Neural progenitor cell (in vitro differentiated cells): ENCODE measurements at regions not wholly inside any gene's neighbourhood (a gene's known extent, or its start where the extent isn't known, plus 50 kb on each side); places are given as distances from the start of the nearest gene placed in this dataset.

Experiments
- DNase-seq: peaks from one replicate; pipeline ENCODE4 v3.0.0-alpha.2; 2016; ENCODE audit warnings: low spot score
- H2AFZ ChIP-seq: fragments of 200-600 bp; sonication (generic); replicated peaks from 2 replicates; pipeline ENCODE4 v1.6.1; 2016; ENCODE audit warnings: antibody characterized with exemption
- H3F3A ChIP-seq: fragments of 200-600 bp; sonication (generic); 2 replicates; pipeline ENCODE4 v1.6.1; 2016; ENCODE audit warnings: antibody characterized with exemption, low read depth
- H3K27ac ChIP-seq: fragments of 200-600 bp; sonication (generic); 2 replicates; pipeline ENCODE4 v1.5.1; 2016; ENCODE audit warnings: mild to moderate bottlenecking
- H3K27me3 ChIP-seq: fragments of 200-600 bp; sonication (generic); 2 replicates; pipeline ENCODE4 v1.6.1; 2016; ENCODE audit warnings: mild to moderate bottlenecking, moderate library complexity
- H3K36me3 ChIP-seq: fragments of 200-600 bp; sonication (generic); 2 replicates; pipeline ENCODE4 v1.5.1; 2016
- H3K4me1 ChIP-seq: fragments of 200-600 bp; sonication (generic); 2 replicates; pipeline ENCODE4 v1.6.1; 2016; ENCODE audit warnings: mixed run types
- H3K4me2 ChIP-seq: fragments of 200-600 bp; sonication (generic); 2 replicates; pipeline ENCODE4 v1.6.1; 2016
- H3K4me3 ChIP-seq: fragments of 200-600 bp; sonication (generic); 2 replicates; pipeline ENCODE4 v1.5.1; 2016
- H3K79me2 ChIP-seq: fragments of 200-600 bp; sonication (generic); 2 replicates; pipeline ENCODE4 v1.6.1; 2016; ENCODE audit warnings: low read depth
- H3K9ac ChIP-seq: fragments of 200-600 bp; sonication (generic); 2 replicates; pipeline ENCODE4 v1.6.1; 2016
- H3K9me3 ChIP-seq: fragments of 200-600 bp; sonication (generic); 2 replicates; pipeline ENCODE4 v1.5.1; 2016; ENCODE audit warnings: low read depth
- H4K20me1 ChIP-seq: fragments of 200-600 bp; sonication (generic); 2 replicates; pipeline ENCODE4 v1.6.1; 2016; ENCODE audit warnings: low read depth
- H3K27ac Mint-ChIP-seq: 3 replicates; pipeline ENCODE4 v1.8.0; 2021; ENCODE audit warnings: mixed read lengths
- H3K27me3 Mint-ChIP-seq: 2 replicates; pipeline ENCODE4 v1.8.0; 2022; ENCODE audit warnings: low read depth, mild to moderate bottlenecking, inconsistent platforms, moderate library complexity, mixed read lengths; ENCODE audit not compliant: insufficient read depth
- H3K36me3 Mint-ChIP-seq: 3 replicates; pipeline ENCODE4 v1.8.0; 2021; ENCODE audit warnings: mixed read lengths
- H3K4me1 Mint-ChIP-seq: 3 replicates; pipeline ENCODE4 v1.8.0; 2021; ENCODE audit warnings: mixed read lengths
- H3K4me3 Mint-ChIP-seq: 3 replicates; pipeline ENCODE4 v1.8.0; 2021; ENCODE audit warnings: mild to moderate bottlenecking, moderate library complexity, mixed read lengths
- H3K9me3 Mint-ChIP-seq: 3 replicates; pipeline ENCODE4 v1.8.0; 2020; ENCODE audit warnings: mixed read lengths
- CTCF ChIP-seq: fragments of 200-600 bp; sonication (generic); IDR thresholded peaks from 2 replicates; pipeline ENCODE4 v1.5.1; 2017; ENCODE audit warnings: antibody characterized with exemption, mild to moderate bottlenecking
- EZH2 ChIP-seq: fragments of 200-600 bp; sonication (generic); IDR thresholded peaks from 2 replicates; pipeline ENCODE4 v1.6.1; 2017; ENCODE audit warnings: antibody characterized with exemption, mild to moderate bottlenecking, moderate library complexity
- EZH2phosphoT487 ChIP-seq: fragments of 200-600 bp; sonication (generic); IDR thresholded peaks from 2 replicates; pipeline ENCODE4 v1.6.1; 2017; ENCODE audit warnings: antibody characterized with exemption

GRCh38 chr3:188084752-188085583 is 69.0 kb upstream of the LPP start:
- H3K4me1 Mint-ChIP-seq, result peaks cover 10% of the 10 kb centered on the region
- H3K9me3 Mint-ChIP-seq, result no peaks in the 10 kb centered on the region
- H3K36me3 Mint-ChIP-seq, result no peaks in the 10 kb centered on the region
- no peak overlapping the region for H3K4me3 ChIP-seq
- no peaks in the 10 kb centered on the region for H3K27me3 ChIP-seq
- H2AFZ ChIP-seq, result peak overlapping the region; percentile 18
- no peak overlapping the region for H3K4me2 ChIP-seq
- no peak overlapping the region for H3K9ac ChIP-seq
- H3K9me3 ChIP-seq, result peaks cover 4% of the 10 kb centered on the region
- no peak for TF ChIP-seq EZH2
- TF ChIP-seq CTCF, result no peak
- TF ChIP-seq EZH2phosphoT487, result no peak
- no peaks in the 10 kb centered on the region for H3K36me3 ChIP-seq
- no peak overlapping the region for H3K27ac ChIP-seq
- peak; percentile 27 for DNase-seq
- H3K79me2 ChIP-seq, result no peaks in the 10 kb centered on the region
- H3K27ac Mint-ChIP-seq, result peak overlapping the region; percentile 30
- H3K4me1 ChIP-seq, result no peaks in the 10 kb centered on the region
- no peaks in the 10 kb centered on the region for H4K20me1 ChIP-seq
- H3K4me3 Mint-ChIP-seq, result no peak overlapping the region
- no peaks in the 10 kb centered on the region for H3K27me3 Mint-ChIP-seq
- no peaks in the 10 kb centered on the region for H3F3A ChIP-seq

GRCh38 chr3:188085584-188086560 is 68.1 kb upstream of the LPP start:
- Mint-ChIP-seq H3K27me3 (no peaks in the 10 kb centered on the region), H3K27ac (no peak overlapping the region), H3K9me3 (no peaks in the 10 kb centered on the region), H3K36me3 (no peaks in the 10 kb centered on the region), H3K4me3 (no peak overlapping the region), H3K4me1 (peaks cover 10% of the 10 kb centered on the region)
- Histone ChIP-seq H3K9ac (no peak overlapping the region), H3K79me2 (no peaks in the 10 kb centered on the region), H3K27ac (no peak overlapping the region), H3K4me2 (no peak overlapping the region), H3F3A (no peaks in the 10 kb centered on the region), H3K9me3 (no peaks in the 10 kb centered on the region), H3K4me3 (no peak overlapping the region), H2AFZ (no peak overlapping the region), H3K4me1 (no peaks in the 10 kb centered on the region), H4K20me1 (no peaks in the 10 kb centered on the region), H3K27me3 (no peaks in the 10 kb centered on the region), H3K36me3 (no peaks in the 10 kb centered on the region)
- no peak for DNase-seq
- TF ChIP-seq EZH2 (no peak), EZH2phosphoT487 (no peak), CTCF (no peak)

- no peaks in the 10 kb centered on the region for H3K9me3 Mint-ChIP-seq
- no peaks in the 10 kb centered on the region for H3K36me3 Mint-ChIP-seq
- H3K4me1 Mint-ChIP-seq, result peaks cover 10% of the 10 kb centered on the region
- TF ChIP-seq EZH2 (no peak), CTCF (no peak), EZH2phosphoT487 (no peak)
- Histone ChIP-seq H3K4me1 (no peaks in the 10 kb centered on the region), H3K9me3 (no peaks in the 10 kb centered on the region), H3K27me3 (no peaks in the 10 kb centered on the region), H3K27ac (no peak overlapping the region), H3K4me2 (no peak overlapping the region), H3K79me2 (no peaks in the 10 kb centered on the region), H3K4me3 (no peak overlapping the region), H4K20me1 (no peaks in the 10 kb centered on the region), H2AFZ (no peak overlapping the region), H3F3A (no peaks in the 10 kb centered on the region), H3K9ac (no peak overlapping the region), H3K36me3 (no peaks in the 10 kb centered on the region)
- H3K4me3 Mint-ChIP-seq, result no peak overlapping the region
- H3K27me3 Mint-ChIP-seq, result no peaks in the 10 kb centered on the region
- H3K27ac Mint-ChIP-seq, result no peak overlapping the region
- DNase-seq, result no peak
These were observed 64.8 kb upstream of the LPP start for GRCh38 chr3:188088948-188089685.
